Trophoblast cell (in vitro differentiated cells and primary cell): ENCODE measurements at regions not wholly inside any gene's neighbourhood (a gene's known extent, or its start where the extent isn't known, plus 50 kb on each side); places are given as distances from the start of the nearest gene placed in this dataset.
"Not testable (repeated sequence)": the region's sequence is repeated elsewhere in the genome, so short reads cannot be mapped to it uniquely, and the experiment has no call there.

Experiments
- DNase-seq, 2 donors: peaks; one replicate each; pipeline ENCODE4 v3.0.0-alpha.2; 2016
- H2AFZ ChIP-seq: 2 replicates; pipeline ENCODE4 v1.6.1; 2013; ENCODE audit warnings: low read length, moderate library complexity, mild to moderate bottlenecking; ENCODE audit not compliant: insufficient read depth, poor library complexity
- H2AK5ac ChIP-seq: 2 replicates; pipeline ENCODE4 v1.6.1; 2013; ENCODE audit warnings: mild to moderate bottlenecking, low read length
- H2BK120ac ChIP-seq: 2 replicates; pipeline ENCODE4 v1.6.1; 2013; ENCODE audit warnings: low read length, mild to moderate bottlenecking, moderate library complexity; ENCODE audit not compliant: insufficient read depth, poor library complexity
- H2BK12ac ChIP-seq: 2 replicates; pipeline ENCODE4 v1.6.1; 2013; ENCODE audit warnings: mild to moderate bottlenecking, low read length, moderate library complexity
- H2BK5ac ChIP-seq: 2 replicates; pipeline ENCODE4 v1.6.1; 2013; ENCODE audit warnings: low read length, low read depth, moderate library complexity, mild to moderate bottlenecking; ENCODE audit not compliant: poor library complexity
- H3K14ac ChIP-seq: 2 replicates; pipeline ENCODE4 v1.6.1; 2013; ENCODE audit warnings: mild to moderate bottlenecking, low read length
- H3K18ac ChIP-seq: 2 replicates; pipeline ENCODE4 v1.6.1; 2013; ENCODE audit warnings: mild to moderate bottlenecking, low read length
- H3K23ac ChIP-seq: 2 replicates; pipeline ENCODE4 v1.6.1; 2013; ENCODE audit warnings: low read length
- H3K27ac ChIP-seq: 2 replicates; pipeline ENCODE4 v1.5.1; 2013; ENCODE audit warnings: low read depth, mild to moderate bottlenecking, inconsistent platforms, low read length, moderate library complexity
- H3K27me3 ChIP-seq: 2 replicates; pipeline ENCODE4 v1.6.1; 2013; ENCODE audit warnings: inconsistent platforms, mild to moderate bottlenecking, low read length, moderate library complexity; ENCODE audit not compliant: insufficient read depth
- H3K36me3 ChIP-seq, 2 experiments: 1 replicate in 1 of 2; 2 replicates in 1 of 2; pipeline ENCODE4 v1.6.1; 2013; ENCODE audit warnings: low read length in 2 of 2, mild to moderate bottlenecking in 2 of 2, moderate library complexity in 1 of 2; ENCODE audit not compliant: insufficient read depth in 2 of 2, control insufficient read depth in 1 of 2
- H3K4ac ChIP-seq: 2 replicates; pipeline ENCODE4 v1.6.1; 2013; ENCODE audit warnings: low read depth, mild to moderate bottlenecking, low read length, moderate library complexity
- H3K4me1 ChIP-seq, 2 experiments: 1 replicate in 1 of 2; 2 replicates in 1 of 2; pipeline ENCODE4 v1.6.1; 2013; ENCODE audit warnings: low read length in 2 of 2, mild to moderate bottlenecking in 2 of 2, moderate library complexity in 1 of 2; ENCODE audit not compliant: insufficient read depth in 2 of 2, control insufficient read depth in 1 of 2
- H3K4me2 ChIP-seq: 2 replicates; pipeline ENCODE4 v1.6.1; 2013; ENCODE audit warnings: inconsistent platforms, mild to moderate bottlenecking, low read length, moderate library complexity
- H3K4me3 ChIP-seq: 2 replicates; pipeline ENCODE4 v1.5.1; 2013; ENCODE audit warnings: mild to moderate bottlenecking, low read depth, low read length, inconsistent platforms
- H3K79me1 ChIP-seq: one replicate; pipeline ENCODE4 v1.6.1; 2013; ENCODE audit warnings: low read length
- H3K79me2 ChIP-seq: 2 replicates; pipeline ENCODE4 v1.6.1; 2013; ENCODE audit warnings: low read length, mild to moderate bottlenecking; ENCODE audit not compliant: control insufficient read depth, insufficient read depth, poor library complexity
- H3K9ac ChIP-seq: 2 replicates; pipeline ENCODE4 v1.6.1; 2013; ENCODE audit warnings: mild to moderate bottlenecking, low read length
- H3K9me3 ChIP-seq: 2 replicates; pipeline ENCODE4 v1.6.1; 2013; ENCODE audit warnings: low read depth, mild to moderate bottlenecking, control low read depth, inconsistent platforms, low read length; ENCODE audit not compliant: insufficient read depth
- H4K12ac ChIP-seq: 2 replicates; pipeline ENCODE4 v1.6.1; 2013; ENCODE audit warnings: low read depth, mild to moderate bottlenecking, low read length, moderate library complexity
- H4K8ac ChIP-seq: 2 replicates; pipeline ENCODE4 v1.6.1; 2013; ENCODE audit warnings: low read depth, mild to moderate bottlenecking, low read length, moderate library complexity
- H4K91ac ChIP-seq: one replicate; pipeline ENCODE4 v1.6.1; 2013; ENCODE audit warnings: low read depth, mild to moderate bottlenecking, low read length, moderate library complexity
- WGBS: extraction: QIAGEN DNeasy Blood & Tissue Kit; methylation state at CpG from one replicate; pipeline ENCODE4 v1.1.7; 2013; ENCODE audit warnings: missing lambda C conversion rate; ENCODE audit not compliant: insufficient read length, insufficient coverage; ENCODE audit errors: extremely low coverage; 5-methylcytosine and 5-hydroxymethylcytosine counted together

DNA sequence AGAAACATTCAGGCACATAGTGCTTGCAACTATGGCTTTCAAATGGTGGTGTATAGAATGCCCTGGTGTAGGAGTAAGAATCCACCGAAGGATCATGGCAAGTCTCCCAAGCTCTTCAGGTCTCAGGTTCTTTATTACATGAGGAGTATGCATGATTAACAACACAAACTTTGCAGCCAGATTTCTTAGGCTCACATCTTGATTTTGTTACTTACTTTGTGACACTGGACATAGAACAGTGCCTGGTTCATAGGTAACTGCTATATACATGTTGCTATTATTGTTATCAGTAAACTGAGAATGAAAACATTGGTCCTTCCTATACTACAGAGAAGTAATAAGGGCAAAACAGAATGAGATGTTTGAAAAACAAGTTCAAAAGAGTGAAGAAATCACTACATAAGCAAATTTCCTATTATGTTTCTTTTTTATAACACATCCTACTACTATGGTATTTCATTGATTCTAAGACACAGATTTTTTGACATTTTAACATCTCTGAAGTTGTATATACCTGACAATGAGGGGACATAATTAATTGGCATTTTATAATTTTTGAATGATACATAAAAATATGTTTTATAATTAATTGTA, 284.9 kb downstream of the C1D start:
- Histone ChIP-seq H2AFZ (no peak overlapping the region), H4K91ac (no peak overlapping the region), H3K4me3 (no peak overlapping the region), H4K8ac (no peak overlapping the region), H3K79me1 (no peaks in the 10 kb centered on the region), H3K23ac (no peak overlapping the region), H2AK5ac (no peak overlapping the region), H3K9ac (no peak overlapping the region), H4K12ac (no peak overlapping the region), H3K18ac (no peak overlapping the region), H3K4ac (no peak overlapping the region), H2BK5ac (no peak overlapping the region), H2BK12ac (no peak overlapping the region), H3K4me2 (no peak overlapping the region), H3K27me3 (no peaks in the 10 kb centered on the region), H3K36me3 (no peaks in the 10 kb centered on the region), H3K27ac (no peak overlapping the region), H3K79me2 (no peaks in the 10 kb centered on the region), H3K14ac (no peak overlapping the region), H3K9me3 (no peaks in the 10 kb centered on the region), H3K4me1 (no peaks in the 10 kb centered on the region), H2BK120ac (no peak overlapping the region)
- DNase-seq, result no peak
- WGBS, result no CpG with 5 or more reads among the region's 1 CpG

DNA sequence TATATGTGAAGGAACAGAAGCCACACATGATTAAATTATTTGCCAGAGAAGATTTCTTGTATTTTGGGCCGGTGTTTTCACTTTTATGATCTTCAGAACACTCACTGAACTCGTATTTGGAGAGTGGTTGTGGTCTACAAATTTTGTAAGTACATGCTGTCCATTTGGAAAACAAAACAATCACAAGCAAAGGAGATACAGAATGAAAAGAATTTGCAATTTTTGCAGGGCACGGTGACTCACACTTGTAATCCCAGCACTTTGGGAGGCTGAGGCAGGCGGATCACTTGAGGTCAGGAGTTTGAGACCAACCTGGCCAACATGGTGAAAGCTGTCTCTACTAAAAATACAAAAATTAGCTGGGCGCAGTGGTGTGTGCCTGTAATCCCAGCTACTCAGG, 282.0 kb downstream of the C1D start:
- H3K9ac ChIP-seq, H3K79me1 ChIP-seq, H3K4ac ChIP-seq, H3K27me3 ChIP-seq, H4K91ac ChIP-seq, H3K9me3 ChIP-seq, H3K4me2 ChIP-seq, H2AFZ ChIP-seq, H3K4me1 ChIP-seq, H3K14ac ChIP-seq, H3K27ac ChIP-seq, H2BK120ac ChIP-seq, H3K36me3 ChIP-seq, H3K79me2 ChIP-seq, H3K23ac ChIP-seq, H4K8ac ChIP-seq, H4K12ac ChIP-seq, H2BK5ac ChIP-seq, H3K18ac ChIP-seq, DNase-seq, H2AK5ac ChIP-seq, H2BK12ac ChIP-seq, H3K4me3 ChIP-seq: not testable (repeated sequence)
- no CpG with 5 or more reads among the region's 5 CpGs for WGBS

DNA sequence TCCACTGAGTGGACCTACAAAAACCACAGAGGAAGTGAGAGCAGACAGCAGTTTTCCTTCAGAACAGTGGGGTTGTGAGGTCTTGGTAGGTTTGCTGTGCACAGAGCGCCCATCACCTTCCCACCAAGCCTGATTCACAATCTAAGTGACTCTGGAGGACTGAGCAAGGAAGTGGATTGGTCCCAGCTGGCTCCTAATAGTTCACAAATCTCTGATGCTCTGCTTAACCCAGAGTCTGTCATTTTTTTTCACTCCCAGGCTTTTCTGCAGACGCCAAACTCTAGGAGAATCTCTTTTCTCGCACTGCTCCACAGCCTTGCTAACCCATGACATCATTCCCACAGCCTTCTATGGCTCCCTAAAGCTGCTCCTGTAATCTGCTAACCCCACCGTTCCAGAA, 280.4 kb downstream of the C1D start:
- Histone ChIP-seq H4K12ac (no peak overlapping the region), H3K79me2 (no peaks in the 10 kb centered on the region), H2BK5ac (no peak overlapping the region), H2AFZ (no peak overlapping the region), H3K4me3 (no peak overlapping the region), H3K9me3 (peaks cover 2% of the 10 kb centered on the region), H3K79me1 (no peaks in the 10 kb centered on the region), H3K27ac (no peak overlapping the region), H3K4me2 (no peak overlapping the region), H4K91ac (no peak overlapping the region), H3K23ac (no peak overlapping the region), H2BK12ac (no peak overlapping the region), H3K27me3 (no peaks in the 10 kb centered on the region), H3K36me3 (no peaks in the 10 kb centered on the region), H4K8ac (no peak overlapping the region), H3K9ac (no peak overlapping the region), H3K4ac (no peak overlapping the region), H2BK120ac (no peak overlapping the region), H3K14ac (no peak overlapping the region), H2AK5ac (no peak overlapping the region), H3K18ac (no peak overlapping the region), H3K4me1 (no peaks in the 10 kb centered on the region)
- DNase-seq, result no peak
- WGBS, result no CpG with 5 or more reads among the region's 4 CpGs

GRCh38 chr2:67783026-67783425, 279.8 kb downstream of the C1D start:
- Histone ChIP-seq H3K27ac (no peak overlapping the region), H3K79me2 (no peaks in the 10 kb centered on the region), H3K4me1 (no peaks in the 10 kb centered on the region), H3K27me3 (no peaks in the 10 kb centered on the region), H3K79me1 (no peaks in the 10 kb centered on the region), H2AFZ (no peak overlapping the region), H3K36me3 (no peaks in the 10 kb centered on the region), H2BK120ac (no peak overlapping the region), H3K18ac (no peak overlapping the region), H4K12ac (no peak overlapping the region), H4K91ac (no peak overlapping the region), H3K4me2 (no peak overlapping the region), H2BK12ac (no peak overlapping the region), H3K9me3 (peaks cover 2% of the 10 kb centered on the region), H2BK5ac (no peak overlapping the region), H2AK5ac (no peak overlapping the region), H3K4me3 (no peak overlapping the region), H3K4ac (no peak overlapping the region), H3K9ac (no peak overlapping the region), H3K23ac (no peak overlapping the region), H3K14ac (no peak overlapping the region), H4K8ac (no peak overlapping the region)
- no CpG with 5 or more reads among the region's 1 CpG for WGBS
- DNase-seq, result no peak
